ENCODE measurements at regions not wholly inside any gene's neighbourhood (a gene's known extent, or its start where the extent isn't known, plus 50 kb on each side); places are given as distances from the start of the nearest gene placed in this dataset.

- TF ChIP-seq CTCF (IDR thresholded peaks at IDR 0.05; ENCODE audit: insufficient read depth, low read length, severe bottlenecking) = no peak
- no peak for FAIRE-seq
- DNase-seq (ENCODE audit: low read depth) = no peak
- no peaks in the 10 kb centered on the region for H3K27me3 ChIP-seq (ENCODE audit: control insufficient read depth, insufficient read depth, low read length)
- no peaks in the 10 kb centered on the region for H3K36me3 ChIP-seq (ENCODE audit: control insufficient read depth, insufficient read depth, low read length)
- H3K4me3 ChIP-seq (ENCODE audit: low read depth, low read length) = no peak overlapping the region
These were observed 149.4 kb upstream of the MKI67 start for GRCh38 chr10:128275388-128276177.

GRCh38 chr10:128277267-128277840 is 151.1 kb upstream of the MKI67 start:
- Histone ChIP-seq H3K4me3 (ENCODE audit: low read depth, low read length) (no peak overlapping the region), H3K27me3 (ENCODE audit: control insufficient read depth, insufficient read depth, low read length) (no peaks in the 10 kb centered on the region), H3K36me3 (ENCODE audit: control insufficient read depth, insufficient read depth, low read length) (no peaks in the 10 kb centered on the region)
- no peak for TF ChIP-seq CTCF (IDR thresholded peaks at IDR 0.05; ENCODE audit: insufficient read depth, low read length, severe bottlenecking)
- DNase-seq (ENCODE audit: low read depth) = no peak
- no peak for FAIRE-seq

- DNase-seq (ENCODE audit: low read depth) (no peak), FAIRE-seq (no peak)
- Histone ChIP-seq H3K27me3 (ENCODE audit: control insufficient read depth, insufficient read depth, low read length) (no peaks in the 10 kb centered on the region), H3K4me3 (ENCODE audit: low read depth, low read length) (no peak overlapping the region), H3K36me3 (ENCODE audit: control insufficient read depth, insufficient read depth, low read length) (no peaks in the 10 kb centered on the region)
- no peak for TF ChIP-seq CTCF (IDR thresholded peaks at IDR 0.05; ENCODE audit: insufficient read depth, low read length, severe bottlenecking)
These were observed 152.1 kb upstream of the MKI67 start for GRCh38 chr10:128278362-128278761.

GRCh38 chr10:128280271-128280670 is 154.0 kb upstream of the MKI67 start:
- H3K4me3 ChIP-seq (ENCODE audit: low read depth, low read length) = no peak overlapping the region
- no peaks in the 10 kb centered on the region for H3K36me3 ChIP-seq (ENCODE audit: control insufficient read depth, insufficient read depth, low read length)
- no peak for FAIRE-seq
- no peak for TF ChIP-seq CTCF (IDR thresholded peaks at IDR 0.05; ENCODE audit: insufficient read depth, low read length, severe bottlenecking)
- DNase-seq (ENCODE audit: low read depth) = no peak
- no peaks in the 10 kb centered on the region for H3K27me3 ChIP-seq (ENCODE audit: control insufficient read depth, insufficient read depth, low read length)

- DNase-seq (ENCODE audit: low read depth) (no peak), FAIRE-seq (peak; percentile 60)
- no peaks in the 10 kb centered on the region for H3K27me3 ChIP-seq (ENCODE audit: control insufficient read depth, insufficient read depth, low read length)
- H3K4me3 ChIP-seq (ENCODE audit: low read depth, low read length) = no peak overlapping the region
- no peaks in the 10 kb centered on the region for H3K36me3 ChIP-seq (ENCODE audit: control insufficient read depth, insufficient read depth, low read length)
- TF ChIP-seq CTCF (IDR thresholded peaks at IDR 0.05; ENCODE audit: insufficient read depth, low read length, severe bottlenecking) = no peak
These were observed 155.1 kb upstream of the MKI67 start for GRCh38 chr10:128281343-128281742.

Data from bronchial epithelial cell (primary cell).